GM21723 (cell line): ENCODE measurements at regions not wholly inside any gene's neighbourhood (a gene's known extent, or its start where the extent isn't known, plus 50 kb on each side); places are given as distances from the start of the nearest gene placed in this dataset.
A peak's percentile ranks its signal among the peaks of the same experiment; 100 is the strongest.
"Not testable (repeated sequence)": the region's sequence is repeated elsewhere in the genome, so short reads cannot be mapped to it uniquely, and the experiment has no call there.

Source experiments
- ATAC-seq: cut with Tn5 transposase; IDR thresholded peaks from one replicate; pipeline ENCODE4 v1.9.1; 2021; ENCODE audit warnings: mild to moderate bottlenecking, moderate library complexity; ENCODE audit not compliant: unreplicated experiment

GRCh38 chr9:63813391-63814021, 1471.5 kb downstream of the FOXD4L5 start:
- ATAC-seq, result not testable (repeated sequence)

GRCh38 chr9:63812822-63813221, 1472.2 kb downstream of the FOXD4L5 start:
- peak; percentile 57 for ATAC-seq

GRCh38 chr9:63804205-63804604, 1480.8 kb downstream of the FOXD4L5 start:
- not testable (repeated sequence) for ATAC-seq

GRCh38 chr9:63794081-63794685, 1490.8 kb downstream of the FOXD4L5 start:
- not testable (repeated sequence) for ATAC-seq

GRCh38 chr9:63787454-63787853, 1497.6 kb downstream of the FOXD4L5 start:
- ATAC-seq, result not testable (repeated sequence)

- not testable (repeated sequence) for ATAC-seq
Measured at GRCh38 chr9:63785059-63785458, 1500.0 kb downstream of the FOXD4L5 start.

GRCh38 chr9:63784421-63784820, 1500.6 kb downstream of the FOXD4L5 start:
- not testable (repeated sequence) for ATAC-seq

- ATAC-seq, result peak; percentile 28
Measured at GRCh38 chr9:63781817-63782439, 1503.1 kb downstream of the FOXD4L5 start.

GRCh38 chr9:63781390-63781789, 1503.6 kb downstream of the FOXD4L5 start:
- ATAC-seq, result peak; percentile 97

- not testable (repeated sequence) for ATAC-seq
Measured at GRCh38 chr9:63776220-63776619, 1508.8 kb downstream of the FOXD4L5 start.

GRCh38 chr9:63775092-63775426, 1510.0 kb downstream of the FOXD4L5 start:
- not testable (repeated sequence) for ATAC-seq

- not testable (repeated sequence) for ATAC-seq
Measured at GRCh38 chr9:63774369-63775091, 1510.5 kb downstream of the FOXD4L5 start.

GRCh38 chr9:63762230-63762629, 1522.8 kb downstream of the FOXD4L5 start:
- not testable (repeated sequence) for ATAC-seq

GRCh38 chr9:63729021-63729420, 1556.0 kb downstream of the FOXD4L5 start:
- not testable (repeated sequence) for ATAC-seq

- ATAC-seq, result no peak
Measured at GRCh38 chr9:63728287-63728686, 1556.7 kb downstream of the FOXD4L5 start.

- ATAC-seq, result not testable (repeated sequence)
Measured at GRCh38 chr9:63708285-63708684, 1576.7 kb downstream of the FOXD4L5 start.

GRCh38 chr9:63704456-63704855, 1580.6 kb downstream of the FOXD4L5 start:
- ATAC-seq, result not testable (repeated sequence)

GRCh38 chr9:63703670-63704069, 1581.3 kb downstream of the FOXD4L5 start:
- not testable (repeated sequence) for ATAC-seq

- not testable (repeated sequence) for ATAC-seq
Measured at GRCh38 chr9:63703138-63703665, 1581.8 kb downstream of the FOXD4L5 start.
